ENCODE measurements at regions not wholly inside any gene's neighbourhood (a gene's known extent, or its start where the extent isn't known, plus 50 kb on each side); places are given as distances from the start of the nearest gene placed in this dataset.

DNA sequence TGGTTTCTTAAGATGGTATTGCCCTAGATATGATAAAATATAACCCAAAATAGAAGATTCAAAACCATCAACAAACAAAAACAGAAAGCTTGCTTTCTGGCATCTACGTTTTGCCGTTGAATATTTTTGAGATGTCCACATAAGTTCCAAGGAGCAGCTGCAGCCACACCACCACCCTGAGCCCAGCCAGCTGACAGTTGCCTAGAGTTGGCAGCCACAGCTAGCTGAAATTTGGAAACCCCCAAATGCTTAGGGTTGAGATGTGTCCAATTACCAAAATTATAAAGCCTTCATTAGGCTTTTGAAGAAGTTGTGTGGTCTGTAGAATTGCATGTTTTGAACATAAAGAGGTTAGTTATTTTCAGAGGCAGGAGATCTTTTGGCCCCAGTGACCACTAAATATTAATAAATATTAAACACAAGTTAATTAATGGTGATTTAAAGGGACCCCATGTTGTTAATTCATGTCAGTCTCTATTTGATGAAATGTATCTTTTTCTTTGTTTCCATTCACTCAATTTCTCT lies 118.1 kb upstream of the DTNA start:
- no peak for DNase-seq (ENCODE audit: low read depth in 2 of 3, low spot score in 1 of 3)

DNA sequence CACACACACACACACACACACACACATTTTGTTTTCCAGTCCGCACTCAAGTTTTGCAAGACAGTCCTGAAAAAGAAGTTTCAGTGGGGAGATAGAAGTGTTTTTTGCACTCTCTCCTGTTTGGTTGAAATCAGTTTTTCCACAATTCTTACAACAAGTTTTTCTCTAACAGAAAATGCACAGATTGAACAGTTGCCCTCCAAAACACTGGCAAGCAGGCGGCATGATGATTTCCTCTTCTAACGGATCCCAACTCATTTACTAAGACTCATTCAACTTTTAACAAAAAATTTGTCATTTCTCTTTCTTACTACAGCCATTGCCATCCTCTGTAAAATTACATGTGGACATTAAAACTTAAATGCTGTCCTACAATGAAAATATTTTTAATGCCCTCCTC lies 117.6 kb upstream of the DTNA start:
- DNase-seq (ENCODE audit: low read depth in 2 of 3, low spot score in 1 of 3) = no peak

DNA sequence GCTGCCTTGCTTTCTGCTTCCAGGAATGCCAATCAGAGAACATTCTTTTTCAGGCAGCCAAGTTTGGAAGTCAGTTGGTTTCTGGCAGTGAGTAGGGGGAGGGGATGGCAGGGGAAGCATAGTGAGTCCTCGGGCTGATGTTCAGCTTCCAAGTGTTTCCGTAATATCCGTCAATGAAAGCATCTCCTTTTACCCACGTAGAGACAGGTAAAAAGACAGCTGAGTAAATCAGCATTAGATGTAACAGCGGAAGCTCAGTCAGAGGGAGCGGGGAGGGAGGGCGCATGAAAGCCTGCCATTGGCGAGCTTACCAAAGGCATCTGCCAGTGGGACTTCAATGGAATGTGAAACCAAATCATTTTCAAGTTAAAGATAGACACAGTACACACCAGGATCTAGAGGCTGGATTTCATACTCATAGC lies 117.1 kb upstream of the DTNA start:
- no peak for DNase-seq (ENCODE audit: low read depth in 2 of 3, low spot score in 1 of 3)

DNA sequence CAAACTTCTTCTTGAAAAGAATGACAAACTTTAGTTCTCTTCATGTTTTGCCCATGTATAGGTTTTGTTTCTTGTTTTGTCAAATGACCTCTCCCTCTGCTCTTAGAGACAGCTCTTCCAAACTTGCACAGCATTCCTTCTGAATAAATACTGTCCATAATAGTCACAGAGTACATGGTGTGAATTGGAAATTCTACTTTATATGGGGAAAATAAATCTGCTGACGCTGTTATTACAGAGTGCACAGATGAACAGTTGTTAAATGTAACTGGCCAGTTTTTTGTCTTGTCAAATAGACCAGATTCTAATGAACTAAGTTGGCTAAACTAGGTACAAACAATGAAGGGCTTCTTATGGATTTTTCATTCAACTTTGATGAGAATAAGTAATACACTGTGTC lies 115.8 kb upstream of the DTNA start:
- DNase-seq (ENCODE audit: low read depth in 2 of 3, low spot score in 1 of 3) = no peak

DNA sequence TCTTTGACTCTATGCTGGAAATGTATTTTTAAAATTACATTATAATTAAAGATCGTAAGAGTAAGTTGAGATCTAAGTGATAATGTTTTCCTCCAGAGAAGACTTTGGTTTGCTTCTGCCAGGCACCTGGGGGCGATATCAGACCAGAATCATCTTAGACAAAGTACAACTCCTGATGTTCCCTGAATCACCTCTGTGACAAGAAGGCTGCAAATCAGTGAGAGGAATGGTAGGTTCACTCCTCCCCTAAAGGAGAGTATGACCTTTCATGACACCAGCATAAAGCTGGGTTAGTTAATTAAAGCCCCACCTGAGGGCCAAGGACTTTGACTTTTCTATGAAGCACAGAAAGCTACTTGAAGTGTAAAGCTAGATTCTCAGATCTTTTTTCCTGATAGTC lies 114.4 kb upstream of the DTNA start:
- DNase-seq (ENCODE audit: low read depth in 2 of 3, low spot score in 1 of 3) = no peak

DNA sequence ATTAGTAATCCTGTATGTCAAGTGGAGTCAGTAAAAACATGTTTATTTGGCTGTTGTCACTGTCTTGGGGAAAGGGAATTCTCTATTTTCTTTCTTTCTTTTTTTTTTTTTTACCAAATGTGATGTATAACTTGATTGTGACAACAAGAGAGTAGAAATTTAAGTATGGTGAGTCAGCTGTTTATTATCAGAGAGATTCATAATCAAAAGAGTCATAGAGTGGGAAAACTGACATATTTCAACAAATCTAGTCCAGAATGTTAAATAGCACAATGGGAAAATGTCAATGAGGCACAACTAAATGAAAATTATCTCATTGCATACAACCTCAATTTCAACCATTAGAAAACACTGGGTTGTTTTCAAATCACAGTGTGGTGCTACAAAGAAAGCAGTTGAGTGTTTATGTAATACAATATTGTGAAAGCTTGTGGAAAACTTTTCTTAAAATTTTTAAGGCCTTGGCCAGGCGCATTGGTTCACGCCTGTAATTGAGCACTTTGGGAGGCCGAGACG lies 111.9 kb upstream of the DTNA start:
- no peak for DNase-seq (ENCODE audit: low read depth in 2 of 3, low spot score in 1 of 3)

DNA sequence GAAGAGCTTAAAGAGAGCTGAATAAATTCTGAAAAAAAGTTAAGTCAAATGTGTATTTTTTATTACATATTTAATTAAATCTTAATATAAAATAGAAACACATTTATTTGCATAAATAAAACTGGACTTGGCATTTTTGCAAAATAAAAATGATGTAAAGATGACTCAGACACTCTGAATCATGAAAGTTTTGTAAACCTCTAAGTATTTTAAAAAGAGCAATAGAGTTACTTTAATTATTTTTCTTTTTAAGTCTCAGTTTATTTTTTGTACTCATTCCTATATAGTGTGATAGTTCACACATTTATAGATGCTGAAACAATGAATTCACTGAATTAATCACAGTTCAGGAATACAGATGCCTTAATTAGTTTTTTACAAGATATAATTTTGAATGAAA lies 109.9 kb upstream of the DTNA start:
- DNase-seq (ENCODE audit: low read depth in 2 of 3, low spot score in 1 of 3) = no peak

DNA sequence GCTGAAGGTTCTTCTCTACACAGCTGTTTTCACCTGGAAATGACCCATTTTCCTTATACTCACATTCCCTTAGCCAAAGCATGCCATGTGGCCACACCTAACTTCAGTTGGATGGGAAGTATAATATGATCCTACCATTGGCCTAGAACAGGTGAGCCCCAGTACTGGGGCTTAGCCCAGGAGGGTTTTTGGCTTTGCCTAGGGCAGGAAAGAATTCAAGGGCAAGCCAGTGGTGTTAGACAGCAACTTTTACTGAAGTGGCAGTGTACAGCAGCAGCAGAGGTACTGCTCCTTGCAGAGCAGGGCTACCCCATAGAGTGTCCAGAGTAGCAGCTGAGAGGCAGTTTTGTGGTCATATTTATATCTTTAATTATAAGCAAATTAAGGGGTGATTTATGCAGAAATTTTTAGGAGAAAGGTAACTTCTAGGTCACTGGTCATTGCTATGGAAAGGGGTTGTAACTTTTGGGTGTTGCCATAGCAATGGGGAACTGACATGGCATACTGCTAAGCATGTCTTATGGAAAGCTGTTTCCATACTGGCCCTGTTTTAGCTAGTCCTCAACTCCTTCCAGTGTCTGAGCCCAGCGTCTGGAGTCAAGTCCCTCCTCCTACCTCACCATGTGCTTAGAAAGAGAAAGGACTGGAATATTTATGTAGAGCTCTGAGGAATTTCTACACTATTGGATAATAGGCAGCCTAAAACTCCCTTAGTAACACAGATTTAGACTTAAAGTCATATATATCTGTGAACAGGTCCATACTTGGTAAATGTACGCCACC lies 109.0 kb upstream of the DTNA start:
- DNase-seq (ENCODE audit: low read depth in 2 of 3, low spot score in 1 of 3) = no peak

DNA sequence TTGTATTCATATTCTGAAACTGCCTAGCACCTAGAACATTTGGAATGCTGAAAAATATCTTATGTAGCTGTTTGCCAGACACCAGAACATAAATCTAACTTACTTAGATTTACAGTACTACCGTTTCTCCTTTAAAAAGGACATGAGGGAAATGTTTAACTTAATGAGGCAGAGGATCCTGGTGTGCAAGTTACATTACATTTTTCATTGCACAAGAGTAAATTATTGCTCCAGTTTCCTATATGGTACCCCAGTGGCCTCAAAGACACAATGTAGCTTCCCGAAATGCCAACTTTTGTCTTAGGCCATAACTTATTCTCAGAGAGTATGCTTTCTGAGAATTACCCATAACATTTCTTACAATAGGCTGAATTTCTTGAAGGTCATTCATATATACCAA lies 105.5 kb upstream of the DTNA start:
- DNase-seq (ENCODE audit: low read depth in 2 of 3, low spot score in 1 of 3) = no peak

DNA sequence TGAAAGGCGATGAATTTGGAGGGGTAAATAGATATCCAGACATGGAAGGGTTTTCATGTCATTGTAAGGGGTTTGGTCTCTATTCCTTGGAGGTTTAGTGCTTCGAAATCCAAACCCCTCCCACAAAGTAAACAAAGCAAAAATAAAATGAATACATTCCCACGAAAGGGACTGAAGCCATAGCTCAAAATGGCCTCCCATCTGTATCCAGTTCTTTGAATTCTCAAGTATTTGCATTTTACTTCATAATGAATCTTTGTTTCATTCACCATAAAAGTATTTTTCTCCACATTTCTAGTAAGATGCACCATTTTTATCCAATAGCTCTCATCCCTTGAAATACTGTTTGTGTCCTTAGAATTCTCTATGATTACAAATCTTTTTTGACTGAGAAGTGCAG lies 103.2 kb upstream of the DTNA start:
- no peak for DNase-seq (ENCODE audit: low read depth in 2 of 3, low spot score in 1 of 3)

DNA sequence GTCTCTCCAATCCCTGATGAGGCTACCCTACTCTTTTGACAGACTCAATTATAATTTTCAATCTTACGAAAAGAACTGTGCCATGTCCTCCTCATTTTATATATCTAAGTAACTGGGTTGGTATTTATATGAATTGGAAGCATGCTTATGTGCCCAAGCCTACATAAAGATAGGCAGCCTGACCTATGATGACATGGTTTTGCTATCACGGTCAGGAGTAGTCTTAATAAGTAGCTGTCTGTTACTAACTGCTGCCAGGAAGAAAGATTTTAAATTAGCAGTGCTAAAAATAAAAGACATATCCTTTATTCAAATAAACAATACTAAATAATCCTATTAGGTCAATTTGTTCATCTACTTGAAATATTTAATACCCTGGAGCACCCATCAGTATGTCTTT lies 102.0 kb upstream of the DTNA start:
- no peak for DNase-seq (ENCODE audit: low read depth in 2 of 3, low spot score in 1 of 3)

DNA sequence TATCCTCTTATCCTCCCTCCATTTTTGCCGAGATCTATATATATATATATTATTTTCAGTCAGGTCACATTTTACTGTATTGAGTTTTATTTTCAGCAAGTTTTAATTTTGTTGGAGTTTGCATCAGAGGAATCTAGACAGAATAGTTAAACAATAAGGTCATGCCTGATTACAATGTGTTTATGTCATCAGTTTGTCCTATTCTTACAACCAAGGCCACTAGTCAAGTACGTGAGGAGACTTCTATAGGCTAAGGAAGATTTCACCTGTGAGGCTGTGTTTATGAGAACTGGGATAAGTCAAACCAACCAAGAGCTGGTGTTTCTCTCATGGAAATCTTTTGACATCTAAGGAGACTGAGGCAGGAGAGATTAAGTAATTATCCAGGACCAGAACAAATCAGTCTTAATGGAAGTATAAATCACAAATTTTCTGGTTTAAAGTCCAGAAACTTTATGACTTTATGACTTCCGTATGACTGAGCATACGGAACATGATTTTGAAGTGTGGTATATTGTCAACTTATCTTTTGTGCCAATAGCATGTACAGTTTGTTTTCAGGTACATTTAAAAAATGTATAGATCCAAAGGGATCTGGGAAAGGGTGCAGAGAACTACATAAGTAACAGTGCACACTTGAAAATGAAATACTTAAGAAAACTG lies 100.0 kb upstream of the DTNA start:
- DNase-seq (ENCODE audit: low read depth in 2 of 3, low spot score in 1 of 3) = no peak

DNA sequence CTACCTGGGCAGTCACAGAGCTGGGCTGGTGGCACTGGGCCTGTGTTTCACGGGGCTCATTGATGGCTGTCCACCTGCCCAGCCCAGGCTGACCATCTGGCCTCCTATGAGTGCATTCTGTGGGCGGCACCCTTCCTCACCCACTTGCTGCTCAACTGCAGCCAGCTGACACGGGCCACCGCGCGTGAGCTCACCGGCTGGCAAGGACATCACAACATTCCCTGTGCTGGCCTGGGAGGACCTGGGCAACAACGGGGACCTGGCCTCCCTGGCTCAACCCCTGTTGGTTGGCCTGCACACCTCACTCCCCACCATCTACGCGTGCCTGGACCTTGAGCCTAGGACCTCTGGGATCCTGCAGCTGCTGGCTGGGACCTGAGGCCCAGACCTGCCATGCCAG lies 98.2 kb upstream of the DTNA start:
- no peak for DNase-seq (ENCODE audit: low read depth in 2 of 3, low spot score in 1 of 3)

DNA sequence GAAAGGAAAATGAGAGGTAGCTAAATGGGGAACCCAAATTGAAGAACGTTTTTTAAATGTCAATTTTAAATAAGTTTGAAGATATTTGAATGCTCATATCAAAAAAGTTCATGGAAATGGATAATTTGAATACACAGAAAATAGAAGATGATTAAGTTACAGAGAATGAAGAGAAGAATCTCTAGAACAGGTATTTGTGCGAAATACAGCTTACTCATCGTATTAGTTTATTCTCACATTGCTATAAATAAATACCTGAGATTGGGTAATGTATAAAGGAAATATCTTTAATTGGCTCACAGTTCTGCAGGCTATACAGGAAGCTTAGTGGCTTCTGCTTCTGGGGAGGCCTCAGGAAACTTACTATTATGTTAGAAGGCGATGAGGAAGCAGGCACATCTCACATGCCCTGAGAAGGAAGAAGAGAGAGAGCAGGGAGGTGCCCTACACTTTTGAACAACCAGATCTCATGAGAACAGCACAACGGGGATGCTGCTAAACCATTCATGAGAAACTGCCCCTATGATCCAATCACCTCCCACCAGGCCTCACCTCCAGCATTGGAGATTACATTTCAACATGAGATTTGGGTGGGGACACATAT lies 89.7 kb upstream of the DTNA start:
- DNase-seq (ENCODE audit: low read depth in 2 of 3, low spot score in 1 of 3) = no peak

DNA sequence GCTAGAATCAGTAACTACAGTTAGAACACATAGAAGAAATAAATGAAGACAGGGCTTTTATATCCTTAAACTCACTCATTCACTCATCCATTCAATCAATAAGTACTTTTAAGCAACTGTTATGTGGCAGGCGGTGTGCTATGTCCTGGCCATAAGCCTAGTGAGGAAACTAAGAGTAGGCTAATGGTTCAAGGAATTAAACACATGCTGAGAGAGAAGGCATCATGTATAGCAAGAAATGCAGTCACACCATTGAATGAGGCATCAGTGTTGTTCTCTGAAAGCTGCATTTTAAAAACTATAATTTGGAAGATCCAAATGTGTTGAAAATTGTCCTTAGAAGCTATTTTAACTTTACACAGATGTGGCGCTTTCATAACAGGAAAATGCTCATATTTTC lies 86.5 kb upstream of the DTNA start:
- no peak for DNase-seq (ENCODE audit: low read depth in 2 of 3, low spot score in 1 of 3)

DNA sequence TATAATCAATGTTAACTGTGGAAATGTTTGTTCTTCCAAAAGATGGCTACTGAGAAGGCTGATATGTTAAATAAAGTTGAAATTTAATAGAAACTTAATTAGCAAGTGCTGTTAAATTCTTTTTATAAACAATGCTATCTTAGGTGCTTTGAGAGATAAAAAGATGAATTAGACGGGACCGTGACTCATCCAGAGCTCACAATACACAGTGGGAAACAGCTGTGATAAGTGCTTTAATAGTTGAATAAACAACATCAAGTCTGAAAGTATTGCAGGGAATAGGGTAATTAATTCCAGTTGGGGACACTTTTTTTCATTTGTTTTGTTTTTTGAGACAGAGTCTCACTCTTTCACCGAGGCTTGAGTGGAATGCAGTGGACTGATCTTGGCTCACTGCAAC lies 85.5 kb upstream of the DTNA start:
- no peak for DNase-seq (ENCODE audit: low read depth in 2 of 3, low spot score in 1 of 3)

DNA sequence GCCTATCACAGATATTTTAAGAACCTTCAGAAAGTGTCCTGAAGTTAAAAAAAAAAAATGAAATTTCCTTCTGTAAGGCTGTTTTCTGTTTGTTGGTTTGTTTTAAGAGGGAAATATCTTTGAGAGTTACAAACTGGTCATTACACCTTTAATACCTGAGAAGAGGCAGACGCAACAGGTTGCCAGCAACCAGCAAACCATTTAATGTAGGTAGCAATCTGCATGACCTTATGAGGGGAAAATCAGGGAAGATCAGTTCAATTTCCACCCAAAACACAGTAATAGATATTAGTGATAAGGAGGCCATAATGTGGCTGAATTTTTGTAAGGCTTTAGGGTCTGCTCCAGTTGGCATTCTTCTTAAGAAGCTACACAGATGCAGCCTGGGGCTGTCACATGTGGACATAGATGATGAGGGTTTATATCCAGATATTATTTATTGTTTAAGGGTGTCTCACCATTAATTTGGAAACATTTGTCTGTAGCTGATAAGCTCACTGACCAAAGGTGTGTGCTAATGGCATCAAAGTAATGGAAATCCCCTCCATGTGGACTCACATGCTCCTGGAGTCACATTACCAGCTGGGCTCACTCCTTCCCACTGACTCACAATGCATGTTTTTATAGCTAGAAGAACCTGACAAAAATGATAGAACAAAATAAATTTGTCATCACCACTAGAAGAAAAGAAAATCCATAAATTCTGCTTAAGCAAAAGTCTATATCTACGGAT lies 83.5 kb upstream of the DTNA start:
- DNase-seq (ENCODE audit: low read depth in 2 of 3, low spot score in 1 of 3) = no peak

DNA sequence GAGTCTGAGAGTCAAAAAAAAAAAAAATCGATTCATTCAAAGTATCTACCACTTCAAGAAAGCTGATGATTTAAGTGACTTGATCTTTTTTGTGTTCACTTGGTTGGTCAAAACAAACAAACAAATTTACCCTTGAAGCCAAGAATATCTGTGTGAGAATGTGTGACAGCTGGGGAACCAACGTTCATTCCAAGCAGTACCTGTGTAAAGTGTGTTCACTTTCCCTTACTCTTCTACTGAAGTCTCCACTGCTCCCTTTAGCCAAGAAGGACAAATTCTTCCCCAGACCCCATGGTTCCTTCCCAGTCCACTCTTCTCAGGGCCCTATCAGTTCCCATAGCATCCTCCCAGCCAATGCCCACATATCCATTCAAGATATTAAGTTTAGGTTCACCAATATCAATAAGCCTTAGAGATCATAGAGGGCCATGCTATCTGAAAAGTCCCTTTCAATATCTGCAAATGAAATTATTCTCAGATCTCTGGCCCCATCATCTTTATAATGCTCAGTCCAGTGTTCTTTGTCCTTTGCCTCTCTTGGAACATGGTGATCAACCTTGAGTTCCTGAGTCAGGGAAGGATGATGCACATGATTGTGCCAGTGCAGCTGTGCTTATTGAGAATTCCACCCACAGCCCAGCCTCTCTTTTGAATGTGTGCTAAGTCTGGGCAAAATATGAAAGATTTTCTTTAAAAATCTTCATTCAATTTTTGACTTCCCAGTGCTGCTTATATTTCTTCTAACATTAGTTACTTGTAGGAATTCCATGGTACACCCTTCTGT lies 82.8 kb upstream of the DTNA start:
- DNase-seq (ENCODE audit: low read depth in 2 of 3, low spot score in 1 of 3) = no peak

DNA sequence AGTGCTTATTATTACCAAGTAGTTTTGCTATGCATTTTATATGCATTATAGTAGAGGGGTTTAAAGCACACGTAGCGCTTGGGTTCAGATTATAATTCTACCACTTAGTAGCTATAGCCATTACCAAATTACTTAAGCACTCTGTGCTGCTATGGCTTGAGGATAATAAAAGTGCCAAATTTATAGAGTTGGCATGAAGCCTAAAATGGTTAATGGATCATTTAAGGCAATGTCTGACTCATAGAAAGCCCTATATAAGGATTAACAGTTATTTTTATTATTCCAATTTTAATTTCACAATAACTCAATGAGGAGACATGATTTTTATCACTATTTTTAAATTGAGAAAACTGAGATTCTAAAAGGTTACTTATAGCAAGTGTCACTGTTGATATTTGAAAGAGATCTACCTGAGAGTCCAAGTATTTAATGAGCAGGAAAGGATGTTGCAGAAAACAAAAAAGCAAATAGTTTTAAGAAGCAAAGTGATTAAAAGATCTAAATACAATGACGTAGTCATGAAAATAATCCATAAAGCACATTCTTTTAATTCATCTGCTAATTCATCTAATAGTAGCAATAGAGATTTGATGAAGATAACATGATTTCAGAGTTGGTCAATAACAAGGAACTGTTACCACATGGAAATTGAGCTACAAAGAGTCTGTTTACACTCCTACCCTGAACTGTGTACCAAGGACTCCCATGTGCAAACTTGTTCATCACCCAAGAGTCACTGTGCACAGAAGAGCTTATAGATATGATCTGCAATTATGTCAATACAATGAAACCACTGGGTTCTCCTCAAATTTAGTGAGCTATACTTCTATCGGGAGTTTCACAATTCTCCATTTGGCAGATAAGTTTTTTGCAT lies 78.8 kb upstream of the DTNA start:
- DNase-seq (ENCODE audit: low read depth in 2 of 3, low spot score in 1 of 3) = no peak

DNA sequence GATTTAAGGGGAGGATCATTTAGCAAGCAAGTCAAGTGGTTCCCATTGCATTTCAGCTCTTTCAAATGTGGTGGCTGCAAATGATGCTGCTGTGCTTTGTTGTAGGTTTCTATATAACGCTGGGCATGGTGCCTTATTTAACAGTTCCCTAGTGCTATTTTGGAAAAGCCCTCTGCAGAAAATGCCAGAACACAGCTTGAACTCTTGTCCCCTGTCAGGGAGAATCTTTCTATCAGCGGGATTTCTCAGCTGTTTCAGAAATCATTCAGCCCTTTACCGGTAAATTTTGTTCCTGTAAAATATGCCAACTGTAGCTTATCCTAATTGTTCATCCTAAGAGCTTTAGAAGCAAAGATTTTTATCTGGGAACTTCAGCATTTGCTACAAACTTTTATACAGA lies 77.8 kb upstream of the DTNA start:
- DNase-seq (ENCODE audit: low read depth in 2 of 3, low spot score in 1 of 3) = no peak
